HEK293T (cell line): ENCODE measurements at regions not wholly inside any gene's neighbourhood (a gene's known extent, or its start where the extent isn't known, plus 50 kb on each side); places are given as distances from the start of the nearest gene placed in this dataset.

Source experiments
- ARNT ChIP-seq: fragments of 450-650 bp; IDR thresholded peaks from 2 replicates; pipeline ENCODE4 v1.6.1; 2017; ENCODE audit warnings: mild to moderate bottlenecking
- BHLHE40 ChIP-seq: fragments of 450-650 bp; IDR thresholded peaks from 2 replicates; pipeline ENCODE4 v1.6.1; 2016; ENCODE audit warnings: mild to moderate bottlenecking, moderate library complexity, borderline replicate concordance
- ELF4 ChIP-seq: fragments of 450-650 bp; IDR thresholded peaks from 2 replicates; pipeline ENCODE4 v1.6.1; 2017; ENCODE audit warnings: antibody characterized with exemption
- FOXA1 ChIP-seq: fragments of 450-650 bp; IDR thresholded peaks from 2 replicates; pipeline ENCODE4 v1.6.1; 2016; ENCODE audit warnings: mild to moderate bottlenecking
- FOXK2 ChIP-seq: fragments of 450-650 bp; IDR thresholded peaks from 2 replicates; pipeline ENCODE4 v1.6.1; 2016; ENCODE audit warnings: mild to moderate bottlenecking
- FOXM1 ChIP-seq: fragments of 450-650 bp; IDR thresholded peaks from 2 replicates; pipeline ENCODE4 v1.6.1; 2017; ENCODE audit warnings: mild to moderate bottlenecking, borderline replicate concordance
- HDGF ChIP-seq: fragments of 450-650 bp; IDR thresholded peaks from 2 replicates; pipeline ENCODE4 v1.6.1; 2017; ENCODE audit warnings: antibody characterized with exemption, borderline replicate concordance
- NFRKB ChIP-seq: fragments of 450-650 bp; IDR thresholded peaks from 2 replicates; pipeline ENCODE4 v1.6.1; 2016; ENCODE audit warnings: mild to moderate bottlenecking, moderate library complexity
- SP1 ChIP-seq: fragments of 450-650 bp; IDR thresholded peaks from 2 replicates; pipeline ENCODE4 v1.6.1; 2017
- SUZ12 ChIP-seq: fragments of 450-650 bp; IDR thresholded peaks from 2 replicates; pipeline ENCODE4 v1.6.1; 2016; ENCODE audit warnings: mild to moderate bottlenecking
- TARDBP ChIP-seq: fragments of 450-650 bp; IDR thresholded peaks from 2 replicates; pipeline ENCODE4 v1.6.1; 2016
- TF ChIP-seq, protein P1 (sequence below): fragments of 450-650 bp; IDR thresholded peaks from 2 replicates; pipeline ENCODE4 v1.6.1; 2016

GRCh38 chr10:33421789-33422462, 87.5 kb upstream of the NRP1 start:
- TF ChIP-seq ELF4 (no peak), TARDBP (no peak), ARNT (no peak), FOXA1 (no peak), FOXM1 (no peak), BHLHE40 (no peak), SP1 (no peak), FOXK2 (no peak), SUZ12 (no peak), HDGF (no peak), NFRKB (no peak)
- TF ChIP-seq, protein P1, sequence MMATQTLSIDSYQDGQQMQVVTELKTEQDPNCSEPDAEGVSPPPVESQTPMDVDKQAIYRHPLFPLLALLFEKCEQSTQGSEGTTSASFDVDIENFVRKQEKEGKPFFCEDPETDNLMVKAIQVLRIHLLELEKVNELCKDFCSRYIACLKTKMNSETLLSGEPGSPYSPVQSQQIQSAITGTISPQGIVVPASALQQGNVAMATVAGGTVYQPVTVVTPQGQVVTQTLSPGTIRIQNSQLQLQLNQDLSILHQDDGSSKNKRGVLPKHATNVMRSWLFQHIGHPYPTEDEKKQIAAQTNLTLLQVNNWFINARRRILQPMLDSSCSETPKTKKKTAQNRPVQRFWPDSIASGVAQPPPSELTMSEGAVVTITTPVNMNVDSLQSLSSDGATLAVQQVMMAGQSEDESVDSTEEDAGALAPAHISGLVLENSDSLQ = no peak
